ENCODE measurements at regions not wholly inside any gene's neighbourhood (a gene's known extent, or its start where the extent isn't known, plus 50 kb on each side); places are given as distances from the start of the nearest gene placed in this dataset.
"Not testable (repeated sequence)": the region's sequence is repeated elsewhere in the genome, so short reads cannot be mapped to it uniquely, and the experiment has no call there.

GRCh38 chr6:84635081-84635761 is 129.2 kb downstream of the TBX18 start:
- Histone ChIP-seq H3K27ac (ENCODE audit: low read depth) (no peak overlapping the region), H3K36me3 (ENCODE audit: insufficient read depth) (no peaks in the 10 kb centered on the region), H3K4me3 (ENCODE audit: low read depth, low read length) (no peak overlapping the region), H3K4me1 (ENCODE audit: insufficient read depth) (no peaks in the 10 kb centered on the region)
- 51% methylated on average over 4 of the region's 4 CpGs for WGBS
- DNase-seq (ENCODE audit: extremely low spot score) = no peak

- H3K4me1 ChIP-seq (ENCODE audit: insufficient read depth) = no peaks in the 10 kb centered on the region
Measured at GRCh38 chr6:84633771-84634170, 130.6 kb downstream of the TBX18 start.

GRCh38 chr6:84626527-84626926 is 137.9 kb downstream of the TBX18 start:
- not testable (repeated sequence) for H3K4me1 ChIP-seq (ENCODE audit: insufficient read depth); DNase-seq (ENCODE audit: extremely low spot score); H3K27ac ChIP-seq (ENCODE audit: low read depth); H3K36me3 ChIP-seq (ENCODE audit: insufficient read depth); H3K4me3 ChIP-seq (ENCODE audit: low read depth, low read length)
- WGBS = 92% methylated on average over 14 of the region's 14 CpGs

More at GRCh38 chr6:84633771-84634170, 130.6 kb downstream of the TBX18 start:
- WGBS = 93% methylated on average over 1 of the region's 1 CpG
- Histone ChIP-seq H3K27ac (ENCODE audit: low read depth) (no peak overlapping the region), H3K36me3 (ENCODE audit: insufficient read depth) (no peaks in the 10 kb centered on the region), H3K4me3 (ENCODE audit: low read depth, low read length) (no peak overlapping the region)
- DNase-seq (ENCODE audit: extremely low spot score) = no peak

GRCh38 chr6:84625506-84625905 is 138.9 kb downstream of the TBX18 start:
- H3K36me3 ChIP-seq (ENCODE audit: insufficient read depth) = no peaks in the 10 kb centered on the region
- no peak for DNase-seq (ENCODE audit: extremely low spot score)
- no peak overlapping the region for H3K4me3 ChIP-seq (ENCODE audit: low read depth, low read length)
- H3K4me1 ChIP-seq (ENCODE audit: insufficient read depth) = no peaks in the 10 kb centered on the region
- no peak overlapping the region for H3K27ac ChIP-seq (ENCODE audit: low read depth)

GRCh38 chr6:84623956-84624680 is 140.3 kb downstream of the TBX18 start:
- H3K4me3 ChIP-seq (ENCODE audit: low read depth, low read length) = no peak overlapping the region
- no peak overlapping the region for H3K27ac ChIP-seq (ENCODE audit: low read depth)
- H3K36me3 ChIP-seq (ENCODE audit: insufficient read depth) = no peaks in the 10 kb centered on the region
- WGBS = 49% methylated on average over 4 of the region's 4 CpGs
- DNase-seq (ENCODE audit: extremely low spot score) = no peak
- no peaks in the 10 kb centered on the region for H3K4me1 ChIP-seq (ENCODE audit: insufficient read depth)

- Histone ChIP-seq H3K4me1 (ENCODE audit: insufficient read depth) (no peaks in the 10 kb centered on the region), H3K4me3 (ENCODE audit: low read depth, low read length) (no peak overlapping the region), H3K36me3 (ENCODE audit: insufficient read depth) (no peaks in the 10 kb centered on the region), H3K27ac (ENCODE audit: low read depth) (no peak overlapping the region)
- WGBS = 58% methylated on average over 6 of the region's 6 CpGs
- DNase-seq (ENCODE audit: extremely low spot score) = no peak
Measured at GRCh38 chr6:84618836-84619235, 145.6 kb downstream of the TBX18 start.

- WGBS = 65% methylated on average over 8 of the region's 8 CpGs
- Histone ChIP-seq H3K4me3 (ENCODE audit: low read depth, low read length) (no peak overlapping the region), H3K4me1 (ENCODE audit: insufficient read depth) (no peaks in the 10 kb centered on the region), H3K36me3 (ENCODE audit: insufficient read depth) (no peaks in the 10 kb centered on the region), H3K27ac (ENCODE audit: low read depth) (no peak overlapping the region)
- no peak for DNase-seq (ENCODE audit: extremely low spot score)
Measured at GRCh38 chr6:84618046-84618752, 146.2 kb downstream of the TBX18 start.

GRCh38 chr6:84615987-84616386 is 148.4 kb downstream of the TBX18 start:
- no peaks in the 10 kb centered on the region for H3K36me3 ChIP-seq (ENCODE audit: insufficient read depth)
- no peaks in the 10 kb centered on the region for H3K4me1 ChIP-seq (ENCODE audit: insufficient read depth)
- WGBS = 90% methylated on average over 2 of the region's 2 CpGs
- no peak overlapping the region for H3K27ac ChIP-seq (ENCODE audit: low read depth)
- H3K4me3 ChIP-seq (ENCODE audit: low read depth, low read length) = no peak overlapping the region
- no peak for DNase-seq (ENCODE audit: extremely low spot score)

- DNase-seq (ENCODE audit: extremely low spot score) = no peak
- Histone ChIP-seq H3K4me3 (ENCODE audit: low read depth, low read length) (no peak overlapping the region), H3K36me3 (ENCODE audit: insufficient read depth) (no peaks in the 10 kb centered on the region), H3K27ac (ENCODE audit: low read depth) (no peak overlapping the region), H3K4me1 (ENCODE audit: insufficient read depth) (no peaks in the 10 kb centered on the region)
- WGBS = 74% methylated on average over 2 of the region's 2 CpGs
Measured at GRCh38 chr6:84615113-84615850, 149.1 kb downstream of the TBX18 start.

GRCh38 chr6:84606860-84607259 is 157.5 kb downstream of the TBX18 start:
- 60% methylated on average over 2 of the region's 2 CpGs for WGBS

GRCh38 chr6:84605298-84605697 is 159.1 kb downstream of the TBX18 start:
- DNase-seq (ENCODE audit: extremely low spot score) = no peak

More at GRCh38 chr6:84606860-84607259, 157.5 kb downstream of the TBX18 start:
- no peaks in the 10 kb centered on the region for H3K36me3 ChIP-seq (ENCODE audit: insufficient read depth)
- H3K4me1 ChIP-seq (ENCODE audit: insufficient read depth) = no peaks in the 10 kb centered on the region
- H3K4me3 ChIP-seq (ENCODE audit: low read depth, low read length) = no peak overlapping the region
- H3K27ac ChIP-seq (ENCODE audit: low read depth) = no peak overlapping the region
- DNase-seq (ENCODE audit: extremely low spot score) = no peak

GRCh38 chr6:84601366-84601765 is 163.0 kb downstream of the TBX18 start:
- no peaks in the 10 kb centered on the region for H3K36me3 ChIP-seq (ENCODE audit: insufficient read depth)
- H3K4me1 ChIP-seq (ENCODE audit: insufficient read depth) = no peaks in the 10 kb centered on the region
- H3K4me3 ChIP-seq (ENCODE audit: low read depth, low read length) = no peak overlapping the region
- no peak for DNase-seq (ENCODE audit: extremely low spot score)
- H3K27ac ChIP-seq (ENCODE audit: low read depth) = no peak overlapping the region
- WGBS = 84% methylated on average over 3 of the region's 3 CpGs

More at GRCh38 chr6:84605298-84605697, 159.1 kb downstream of the TBX18 start:
- H3K4me1 ChIP-seq (ENCODE audit: insufficient read depth) = no peaks in the 10 kb centered on the region
- H3K4me3 ChIP-seq (ENCODE audit: low read depth, low read length) = no peak overlapping the region
- H3K36me3 ChIP-seq (ENCODE audit: insufficient read depth) = no peaks in the 10 kb centered on the region
- WGBS = 57% methylated on average over 1 of the region's 1 CpG
- no peak overlapping the region for H3K27ac ChIP-seq (ENCODE audit: low read depth)

- no peaks in the 10 kb centered on the region for H3K4me1 ChIP-seq (ENCODE audit: insufficient read depth)
- no peaks in the 10 kb centered on the region for H3K36me3 ChIP-seq (ENCODE audit: insufficient read depth)
- DNase-seq (ENCODE audit: extremely low spot score) = no peak
- H3K27ac ChIP-seq (ENCODE audit: low read depth) = no peak overlapping the region
- H3K4me3 ChIP-seq (ENCODE audit: low read depth, low read length) = no peak overlapping the region
- 87% methylated on average over 1 of the region's 1 CpG for WGBS
Measured at GRCh38 chr6:84599991-84600390, 164.4 kb downstream of the TBX18 start.
